Lung (tissue), 11 donors: ENCODE measurements at regions not wholly inside any gene's neighbourhood (a gene's known extent, or its start where the extent isn't known, plus 50 kb on each side); places are given as distances from the start of the nearest gene placed in this dataset.
"Not testable (repeated sequence)": the region's sequence is repeated elsewhere in the genome, so short reads cannot be mapped to it uniquely, and the experiment has no call there.

Experiments used
- ATAC-seq: fragments of 200-7000 bp; cut with Tn5 transposase; one replicate; pipeline ENCODE4 v1.9.1; 2020; ENCODE audit warnings: moderate number of reproducible peaks; ENCODE audit not compliant: insufficient read depth, low FRiP score
- DNase-seq, 3 donors: peaks; one replicate each; pipeline ENCODE4 v3.0.0-alpha.2; 2013 to 2017
- H3K27ac ChIP-seq, 2 donors: one replicate each; pipeline ENCODE4 v1.5.1; 2013; ENCODE audit warnings: mild to moderate bottlenecking in 2 of 2, moderate library complexity in 2 of 2, control low read depth in 1 of 2, inconsistent platforms in 1 of 2, low read depth in 1 of 2, low read length in 1 of 2
- H3K27me3 ChIP-seq, 3 donors: one replicate each; pipeline ENCODE4 v1.5.1; 2013; ENCODE audit warnings: low read length in 2 of 3; ENCODE audit not compliant: control insufficient read depth in 3 of 3, insufficient read depth in 3 of 3
- H3K36me3 ChIP-seq, 4 donors: one replicate each; pipeline ENCODE4 v1.5.1; 2013; ENCODE audit warnings: low read length in 4 of 4, mild to moderate bottlenecking in 1 of 4, moderate library complexity in 1 of 4; ENCODE audit not compliant: control insufficient read depth in 4 of 4, insufficient read depth in 4 of 4
- H3K4me1 ChIP-seq, 5 donors: one replicate each; pipeline ENCODE4 v1.5.1; 2013; ENCODE audit warnings: low read length in 5 of 5, mild to moderate bottlenecking in 2 of 5, moderate library complexity in 1 of 5; ENCODE audit not compliant: control insufficient read depth in 5 of 5, insufficient read depth in 5 of 5
- H3K4me3 ChIP-seq: one replicate; pipeline ENCODE4 v1.5.1; 2013; ENCODE audit warnings: mild to moderate bottlenecking, control low read depth, moderate library complexity
- H3K9ac ChIP-seq, 2 donors: one replicate each; pipeline ENCODE4 v1.5.1; 2013; ENCODE audit warnings: low read length in 2 of 2, control low read depth in 1 of 2; ENCODE audit not compliant: insufficient read depth in 1 of 2
- H3K9me3 ChIP-seq, 4 donors: one replicate each; pipeline ENCODE4 v1.5.1; 2013; ENCODE audit warnings: low read length in 3 of 4, mild to moderate bottlenecking in 1 of 4, moderate library complexity in 1 of 4; ENCODE audit not compliant: control insufficient read depth in 4 of 4, insufficient read depth in 3 of 4
- WGBS, 2 donors: extraction: QIAGEN DNeasy Blood & Tissue Kit; methylation state at CpG; one replicate each; pipeline ENCODE4 v1.1.7; 2013; 5-methylcytosine and 5-hydroxymethylcytosine counted together
- TF ChIP-seq, protein P1 (sequence below): IDR thresholded peaks from 2 replicates; pipeline ENCODE4 v1.5.1; 2012; ENCODE audit warnings: mild to moderate bottlenecking; ENCODE audit errors: control extremely low read depth, extremely low read depth
- donor health status: control.
- donor health status: control.
- donor health status: Bipolar disorder and iron deficiency.
- donor health status: healthy.
- donor health status: DM: yes; HTN: yes; CAD: no.

DNA sequence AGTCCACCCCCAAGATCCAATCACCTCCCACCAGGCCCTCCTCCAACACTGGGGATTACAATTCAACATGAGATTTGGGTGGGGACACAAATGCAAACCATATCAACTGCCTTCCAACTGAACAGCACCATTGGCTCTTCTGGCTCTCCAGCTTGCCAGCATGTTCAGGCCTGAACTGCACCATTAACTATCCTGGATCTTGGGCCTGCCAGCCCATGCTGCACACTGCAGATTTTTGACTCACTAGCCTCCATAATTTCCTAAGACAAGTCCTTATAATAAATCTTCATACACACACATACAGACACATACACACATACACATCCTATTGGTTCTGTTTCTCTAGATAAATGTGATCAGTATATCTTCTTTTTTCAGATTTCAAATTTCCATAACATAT, 737.1 kb upstream of the SPRY2 start:
- TF ChIP-seq, protein P1, sequence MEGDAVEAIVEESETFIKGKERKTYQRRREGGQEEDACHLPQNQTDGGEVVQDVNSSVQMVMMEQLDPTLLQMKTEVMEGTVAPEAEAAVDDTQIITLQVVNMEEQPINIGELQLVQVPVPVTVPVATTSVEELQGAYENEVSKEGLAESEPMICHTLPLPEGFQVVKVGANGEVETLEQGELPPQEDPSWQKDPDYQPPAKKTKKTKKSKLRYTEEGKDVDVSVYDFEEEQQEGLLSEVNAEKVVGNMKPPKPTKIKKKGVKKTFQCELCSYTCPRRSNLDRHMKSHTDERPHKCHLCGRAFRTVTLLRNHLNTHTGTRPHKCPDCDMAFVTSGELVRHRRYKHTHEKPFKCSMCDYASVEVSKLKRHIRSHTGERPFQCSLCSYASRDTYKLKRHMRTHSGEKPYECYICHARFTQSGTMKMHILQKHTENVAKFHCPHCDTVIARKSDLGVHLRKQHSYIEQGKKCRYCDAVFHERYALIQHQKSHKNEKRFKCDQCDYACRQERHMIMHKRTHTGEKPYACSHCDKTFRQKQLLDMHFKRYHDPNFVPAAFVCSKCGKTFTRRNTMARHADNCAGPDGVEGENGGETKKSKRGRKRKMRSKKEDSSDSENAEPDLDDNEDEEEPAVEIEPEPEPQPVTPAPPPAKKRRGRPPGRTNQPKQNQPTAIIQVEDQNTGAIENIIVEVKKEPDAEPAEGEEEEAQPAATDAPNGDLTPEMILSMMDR = no peak
- Histone ChIP-seq H3K4me1 (no peaks in the 10 kb centered on the region), H3K9ac (no peak overlapping the region)

DNA sequence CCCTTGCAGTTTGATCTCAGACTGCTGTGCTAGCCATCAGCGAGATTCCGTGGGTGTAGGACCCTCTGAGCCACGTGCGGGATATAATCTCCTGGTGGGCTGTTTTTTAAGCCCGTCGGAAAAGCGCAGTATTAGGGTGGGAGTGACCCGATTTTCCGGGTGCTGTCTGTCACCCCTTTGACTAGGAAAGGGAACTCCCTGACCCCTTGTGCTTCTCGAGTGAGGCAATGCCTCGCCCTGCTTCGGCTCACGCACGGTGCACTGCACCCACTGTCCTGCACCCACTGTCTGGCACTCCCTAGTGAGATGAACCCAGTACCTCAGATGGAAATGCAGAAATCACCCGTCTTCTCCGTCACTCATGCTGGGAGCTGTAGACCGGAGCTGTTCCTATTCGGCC, 728.9 kb upstream of the SPRY2 start:
- WGBS, 2 donors = 90 to 93% methylated on average over 18 of the region's 18 CpGs
- DNase-seq, H3K27me3 ChIP-seq: not testable (repeated sequence)

More for the DNA sequence above, 737.1 kb upstream of the SPRY2 start:
- ATAC-seq (no peak), DNase-seq (no peak)
- H3K4me3 ChIP-seq = no peak overlapping the region
- H3K9me3 ChIP-seq = peaks cover 0 to 4% (median 1%) of the 10 kb centered on the region in 4 donors
- no peak overlapping the region for H3K27ac ChIP-seq
- no peaks in the 10 kb centered on the region for H3K27me3 ChIP-seq
- H3K36me3 ChIP-seq = no peaks in the 10 kb centered on the region

DNA sequence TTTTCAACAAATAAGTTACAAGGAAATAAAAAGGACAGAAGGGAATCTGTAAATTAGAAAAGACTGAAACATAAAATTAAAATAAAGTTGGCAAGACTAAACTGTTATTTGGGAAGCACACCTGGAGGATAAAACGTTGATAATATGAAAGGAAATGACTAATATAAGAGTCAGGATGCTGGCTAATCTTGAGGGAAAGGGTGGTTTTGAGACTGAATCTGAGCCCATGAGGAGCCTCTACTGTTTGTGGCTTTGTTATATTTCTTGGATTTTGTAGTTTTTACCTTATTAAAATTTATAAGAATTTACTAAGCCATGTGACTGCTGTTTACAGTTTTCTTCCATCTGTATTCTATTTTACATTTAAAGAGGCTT, 718.0 kb upstream of the SPRY2 start:
- Histone ChIP-seq H3K36me3 (no peaks in the 10 kb centered on the region), H3K9ac (no peak overlapping the region), H3K27me3 (no peaks in the 10 kb centered on the region), H3K9me3 (no peaks in the 10 kb centered on the region), H3K4me3 (no peak overlapping the region), H3K4me1 (peaks cover 0 to 2% (median 0%) of the 10 kb centered on the region in 5 donors), H3K27ac (no peak overlapping the region)
- ATAC-seq (no peak), DNase-seq (no peak)
- TF ChIP-seq, protein P1 = no peak
- 11 to 18% methylated on average over 1 of the region's 1 CpG for WGBS, 2 donors

More for the DNA sequence above, 728.9 kb upstream of the SPRY2 start:
- not testable (repeated sequence) for H3K36me3 ChIP-seq, H3K4me3 ChIP-seq, H3K27ac ChIP-seq, ATAC-seq, H3K9me3 ChIP-seq, H3K9ac ChIP-seq, H3K4me1 ChIP-seq

DNA sequence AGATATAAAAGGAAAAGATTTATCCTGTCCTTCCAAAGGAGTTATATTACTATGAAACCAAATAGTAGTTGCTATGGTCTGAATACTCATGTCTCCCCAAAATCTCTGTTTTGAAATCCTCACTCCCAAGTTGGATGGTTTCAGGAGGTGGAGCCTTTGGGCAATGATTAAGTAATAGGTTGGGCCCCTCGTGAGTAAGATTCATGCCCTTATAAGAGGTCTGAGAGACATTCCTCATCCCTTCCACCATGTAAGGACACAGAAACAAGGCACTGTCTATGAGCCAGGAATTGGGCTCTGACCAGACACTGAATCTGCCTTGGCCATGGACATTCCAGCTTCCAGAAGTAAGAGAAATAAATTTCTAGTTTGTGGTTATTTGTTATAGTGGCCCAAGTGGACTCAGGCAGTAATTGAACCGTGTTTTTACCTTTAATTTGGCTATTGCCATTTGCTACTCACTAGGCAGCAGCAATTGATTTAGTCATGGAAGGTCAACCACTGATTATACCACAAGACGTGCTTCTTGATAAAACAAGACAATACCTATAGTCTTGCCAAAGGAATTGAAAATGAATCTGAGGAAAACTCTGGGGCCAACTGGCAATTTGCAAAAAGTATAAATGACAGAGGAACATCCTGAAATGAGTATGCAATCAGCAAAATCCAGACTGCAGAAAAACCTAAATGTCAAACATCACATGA, 717.4 kb upstream of the SPRY2 start:
- Histone ChIP-seq H3K27ac (no peak overlapping the region), H3K27me3 (no peaks in the 10 kb centered on the region), H3K9me3 (no peaks in the 10 kb centered on the region), H3K36me3 (no peaks in the 10 kb centered on the region), H3K4me1 (peaks cover 0 to 2% (median 0%) of the 10 kb centered on the region in 5 donors), H3K4me3 (no peak overlapping the region), H3K9ac (no peak overlapping the region)
- DNase-seq (no peak), ATAC-seq (no peak)
- 58 to 76% methylated on average over 3 of the region's 3 CpGs for WGBS, 2 donors
- TF ChIP-seq, protein P1 = no peak
